ENCODE measurements at regions not wholly inside any gene's neighbourhood (a gene's known extent, or its start where the extent isn't known, plus 50 kb on each side); places are given as distances from the start of the nearest gene placed in this dataset.

- Histone ChIP-seq H3K9me3 (no peaks in the 10 kb centered on the region), H3K36me3 (no peaks in the 10 kb centered on the region), H3K27ac (no peak overlapping the region), H3K4me1 (peaks cover 0 to 8% of the 10 kb centered on the region in 2 donors), H3K27me3 (no peaks in the 10 kb centered on the region), H3K4me3 (no peak overlapping the region)
- intact Hi-C loops (cut with DNase I), result no loop called here
- no peak for DNase-seq (ENCODE audit: low spot score in 2 of 2)
- TF ChIP-seq, protein P1, sequence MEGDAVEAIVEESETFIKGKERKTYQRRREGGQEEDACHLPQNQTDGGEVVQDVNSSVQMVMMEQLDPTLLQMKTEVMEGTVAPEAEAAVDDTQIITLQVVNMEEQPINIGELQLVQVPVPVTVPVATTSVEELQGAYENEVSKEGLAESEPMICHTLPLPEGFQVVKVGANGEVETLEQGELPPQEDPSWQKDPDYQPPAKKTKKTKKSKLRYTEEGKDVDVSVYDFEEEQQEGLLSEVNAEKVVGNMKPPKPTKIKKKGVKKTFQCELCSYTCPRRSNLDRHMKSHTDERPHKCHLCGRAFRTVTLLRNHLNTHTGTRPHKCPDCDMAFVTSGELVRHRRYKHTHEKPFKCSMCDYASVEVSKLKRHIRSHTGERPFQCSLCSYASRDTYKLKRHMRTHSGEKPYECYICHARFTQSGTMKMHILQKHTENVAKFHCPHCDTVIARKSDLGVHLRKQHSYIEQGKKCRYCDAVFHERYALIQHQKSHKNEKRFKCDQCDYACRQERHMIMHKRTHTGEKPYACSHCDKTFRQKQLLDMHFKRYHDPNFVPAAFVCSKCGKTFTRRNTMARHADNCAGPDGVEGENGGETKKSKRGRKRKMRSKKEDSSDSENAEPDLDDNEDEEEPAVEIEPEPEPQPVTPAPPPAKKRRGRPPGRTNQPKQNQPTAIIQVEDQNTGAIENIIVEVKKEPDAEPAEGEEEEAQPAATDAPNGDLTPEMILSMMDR (IDR thresholded peaks at IDR 0.05), result no peak
Measured at GRCh38 chr2:62296034-62296831, 100.3 kb downstream of the B3GNT2 start.

- H3K27me3 ChIP-seq, result no peaks in the 10 kb centered on the region
- TF ChIP-seq, protein P1 (IDR thresholded peaks at IDR 0.05), result no peak
- H3K27ac ChIP-seq, result peak overlapping the region in 1 of 2 donors; percentile 31
- H3K9me3 ChIP-seq, result no peaks in the 10 kb centered on the region
- peak overlapping the region in 1 of 2 donors; percentile 31 for H3K4me3 ChIP-seq
- DNase-seq (ENCODE audit: low spot score in 2 of 2), result peak in 1 of 2 donors; percentile 69
- H3K36me3 ChIP-seq, result no peaks in the 10 kb centered on the region
- intact Hi-C loops (cut with DNase I), result no loop called here
- H3K4me1 ChIP-seq, result peaks cover 0 to 8% of the 10 kb centered on the region in 2 donors
Measured at GRCh38 chr2:62293490-62294271, 97.8 kb downstream of the B3GNT2 start.

DNA sequence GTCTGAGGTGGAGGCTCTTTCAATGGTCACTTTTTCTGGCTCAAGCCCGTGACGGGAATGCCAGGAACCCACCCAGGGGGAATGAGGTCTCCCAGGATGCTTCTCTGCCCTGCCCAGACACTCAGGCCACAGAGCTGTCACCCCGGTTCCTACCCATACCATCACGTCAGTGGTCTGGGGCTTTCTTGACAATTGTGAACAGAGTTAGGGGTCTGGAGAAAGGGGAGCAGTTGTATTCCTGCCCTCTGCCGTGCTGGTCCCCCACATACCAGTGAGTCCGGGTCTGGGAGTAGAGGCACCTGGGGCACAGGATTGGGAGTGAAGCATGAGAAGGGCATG lies 97.2 kb downstream of the B3GNT2 start:
- no peaks in the 10 kb centered on the region for H3K9me3 ChIP-seq
- TF ChIP-seq, protein P1 (IDR thresholded peaks at IDR 0.05), result no peak
- DNase-seq (ENCODE audit: low spot score in 2 of 2), result no peak
- H3K36me3 ChIP-seq, result no peaks in the 10 kb centered on the region
- no peaks in the 10 kb centered on the region for H3K27me3 ChIP-seq
- intact Hi-C loops (cut with DNase I), result no loop called here
- H3K27ac ChIP-seq, result no peak overlapping the region
- H3K4me1 ChIP-seq, result peaks cover 0 to 8% of the 10 kb centered on the region in 2 donors
- no peak overlapping the region for H3K4me3 ChIP-seq

DNA sequence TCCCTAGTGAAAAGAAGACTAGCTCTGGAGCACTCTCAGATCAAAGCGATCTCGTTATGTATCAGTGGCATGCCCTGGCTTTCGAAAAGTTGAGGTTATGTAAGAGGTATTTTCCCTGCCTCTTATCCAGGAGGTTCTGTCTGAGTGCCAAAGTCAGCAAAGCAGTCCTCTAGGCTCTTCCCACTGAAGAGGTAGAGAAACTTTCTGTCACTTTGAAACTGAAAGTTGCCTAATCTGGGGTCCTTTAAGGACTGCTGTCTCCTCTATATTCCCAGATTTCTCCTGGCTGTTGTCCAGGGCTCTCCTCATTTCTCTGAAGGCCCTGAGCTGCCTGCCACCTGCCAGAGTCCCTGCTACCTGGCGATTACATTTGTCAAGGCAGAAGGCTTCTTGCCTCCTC lies 96.3 kb downstream of the B3GNT2 start:
- Histone ChIP-seq H3K4me1 (peaks cover 0 to 8% of the 10 kb centered on the region in 2 donors), H3K4me3 (peak overlapping the region in 1 of 2 donors; percentile 32), H3K27ac (no peak overlapping the region), H3K27me3 (no peaks in the 10 kb centered on the region), H3K9me3 (no peaks in the 10 kb centered on the region), H3K36me3 (no peaks in the 10 kb centered on the region)
- intact Hi-C loops (cut with DNase I), result no loop called here
- DNase-seq (ENCODE audit: low spot score in 2 of 2), result no peak
- TF ChIP-seq, protein P1 (IDR thresholded peaks at IDR 0.05), result no peak

- no peaks in the 10 kb centered on the region for H3K27me3 ChIP-seq
- H3K4me1 ChIP-seq, result peaks cover 0 to 8% of the 10 kb centered on the region in 2 donors
- DNase-seq (ENCODE audit: low spot score in 2 of 2), result no peak
- no peak overlapping the region for H3K4me3 ChIP-seq
- H3K9me3 ChIP-seq, result no peaks in the 10 kb centered on the region
- TF ChIP-seq, protein P1 (IDR thresholded peaks at IDR 0.05), result no peak
- no peak overlapping the region for H3K27ac ChIP-seq
- intact Hi-C loops (cut with DNase I), result no loop called here
- no peaks in the 10 kb centered on the region for H3K36me3 ChIP-seq
Measured at GRCh38 chr2:62291517-62292137, 95.7 kb downstream of the B3GNT2 start.
